Activated CD8-positive, alpha-beta memory T cell treated with anti-CD3 and anti-CD28 coated beads for 1 hour (primary cell): ENCODE measurements at regions not wholly inside any gene's neighbourhood (a gene's known extent, or its start where the extent isn't known, plus 50 kb on each side); places are given as distances from the start of the nearest gene placed in this dataset.

Source experiments
- DNase-seq, 2 donors: peaks; one replicate each; pipeline ENCODE4 v3.0.0-alpha.2; 2020; ENCODE audit warnings: low read depth in 1 of 2; ENCODE audit errors: extremely low read depth in 1 of 2

DNA sequence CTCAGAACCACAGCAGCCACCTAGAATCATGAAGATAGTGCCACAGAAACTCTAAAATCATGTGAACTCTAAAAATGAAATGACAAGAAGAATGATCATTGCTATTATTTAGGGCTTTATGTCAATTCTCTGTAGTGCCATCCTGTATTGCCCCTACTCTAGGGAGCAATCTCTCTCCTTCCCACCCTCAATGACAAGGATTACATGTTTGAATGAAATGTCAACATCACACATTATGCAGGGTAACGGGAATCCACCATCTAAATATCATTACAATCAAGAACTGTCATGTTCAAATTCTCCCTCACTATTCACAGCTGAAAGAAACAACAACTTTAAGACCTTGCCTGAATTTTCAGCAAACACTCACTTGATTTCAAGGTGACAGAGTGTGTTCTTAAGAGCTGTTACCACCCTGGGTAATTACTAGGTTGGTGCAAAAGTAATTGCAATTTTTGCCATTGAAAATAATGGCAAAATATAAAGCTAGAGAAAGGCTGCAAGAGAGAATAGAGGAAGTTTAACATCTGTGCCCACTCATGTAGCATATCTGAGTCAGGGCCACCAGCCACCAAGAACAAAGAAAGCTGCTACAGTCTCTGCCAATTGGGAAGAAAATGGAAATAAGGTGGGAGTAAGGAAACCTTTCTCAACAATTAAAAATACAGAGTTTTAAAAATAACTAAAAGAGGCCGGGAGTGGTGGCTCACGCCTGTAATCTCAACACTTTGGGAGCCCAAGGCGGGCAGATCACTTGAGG lies 112.8 kb upstream of the PSMD7 start:
- no peak for DNase-seq

GRCh38 chr16:74169687-74170376 lies 126.8 kb upstream of the PSMD7 start:
- DNase-seq = no peak

GRCh38 chr16:74169066-74169465 lies 127.5 kb upstream of the PSMD7 start:
- DNase-seq = no peak

DNA sequence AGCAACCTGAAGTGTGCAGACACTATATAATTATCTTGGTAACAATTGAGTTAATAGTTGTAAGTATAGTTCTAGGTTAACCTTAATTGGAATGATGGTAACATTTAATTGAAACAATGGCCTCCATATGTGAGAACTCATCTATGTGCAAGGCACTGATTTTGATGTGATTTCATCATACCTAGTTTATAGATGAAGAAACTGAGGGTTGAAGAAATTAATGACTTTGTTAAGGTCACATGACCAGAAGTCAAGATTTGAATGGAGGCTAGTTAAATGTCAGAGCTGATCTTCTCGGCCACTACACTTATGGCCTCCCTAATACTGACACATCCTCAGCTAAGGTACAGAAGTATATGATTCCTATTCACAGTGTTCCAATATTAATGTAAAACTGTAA lies 128.2 kb upstream of the PSMD7 start:
- DNase-seq = no peak

- no peak for DNase-seq
Observed at GRCh38 chr16:74166456-74166855, 130.2 kb upstream of the PSMD7 start.

GRCh38 chr16:74165566-74166080 lies 131.0 kb upstream of the PSMD7 start:
- DNase-seq = no peak

DNA sequence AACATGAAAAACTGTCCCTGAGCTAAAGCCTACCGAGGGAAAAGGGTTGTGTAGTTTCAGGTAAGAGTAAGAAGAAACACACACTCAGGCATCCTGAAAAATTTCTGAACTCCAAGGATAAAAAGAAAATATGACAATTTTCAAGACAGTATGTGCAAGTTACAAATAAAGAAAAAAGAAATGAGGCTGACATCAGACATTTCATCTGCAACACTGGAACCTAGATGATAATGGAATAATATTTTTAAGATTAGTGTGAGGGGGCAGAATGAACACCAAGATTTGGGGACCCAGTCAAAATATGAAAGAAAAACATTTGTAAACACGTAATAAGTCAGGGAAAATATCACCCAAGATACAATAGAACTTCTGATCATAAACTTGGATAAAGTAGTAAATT lies 135.9 kb upstream of the PSMD7 start:
- DNase-seq = no peak

DNA sequence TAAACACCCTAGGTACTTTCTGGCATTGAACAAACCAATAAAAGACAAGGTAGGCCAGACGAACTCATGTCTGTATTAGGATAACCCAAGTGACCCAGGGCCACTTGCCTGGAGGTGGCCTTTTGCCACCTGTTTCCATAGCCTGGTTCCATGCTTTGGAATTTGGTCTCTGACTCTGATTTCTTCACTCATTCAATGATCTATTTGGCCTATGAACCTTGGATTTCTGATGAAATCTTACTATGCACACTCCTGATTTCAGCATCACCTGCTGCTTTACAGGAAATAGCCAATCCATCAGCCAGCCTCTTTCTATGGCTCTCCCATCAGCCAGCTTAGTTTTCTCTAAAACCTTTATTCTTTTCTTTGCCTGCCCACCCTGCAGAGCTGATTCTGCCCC lies 142.8 kb upstream of the PSMD7 start:
- DNase-seq = no peak

DNA sequence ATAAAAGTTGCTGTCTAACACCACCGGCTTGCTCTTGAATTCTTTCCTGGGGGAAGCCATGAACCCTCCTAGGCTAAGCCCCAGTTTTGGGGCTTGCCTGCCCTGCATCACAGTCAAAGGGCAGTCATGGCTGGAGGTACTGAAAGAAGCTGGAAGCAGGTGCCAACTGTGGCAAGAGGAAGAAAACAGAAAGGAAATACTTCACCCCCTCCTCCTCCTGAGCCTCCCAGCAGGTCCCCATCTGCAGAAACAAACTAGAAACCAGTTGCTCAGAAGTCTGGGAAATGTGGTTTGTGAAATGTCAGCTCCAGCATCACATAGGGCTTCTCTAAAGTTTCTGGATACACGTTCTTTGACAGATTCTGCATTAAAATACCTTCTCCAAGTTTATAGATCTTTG lies 150.0 kb upstream of the PSMD7 start:
- DNase-seq = no peak

DNA sequence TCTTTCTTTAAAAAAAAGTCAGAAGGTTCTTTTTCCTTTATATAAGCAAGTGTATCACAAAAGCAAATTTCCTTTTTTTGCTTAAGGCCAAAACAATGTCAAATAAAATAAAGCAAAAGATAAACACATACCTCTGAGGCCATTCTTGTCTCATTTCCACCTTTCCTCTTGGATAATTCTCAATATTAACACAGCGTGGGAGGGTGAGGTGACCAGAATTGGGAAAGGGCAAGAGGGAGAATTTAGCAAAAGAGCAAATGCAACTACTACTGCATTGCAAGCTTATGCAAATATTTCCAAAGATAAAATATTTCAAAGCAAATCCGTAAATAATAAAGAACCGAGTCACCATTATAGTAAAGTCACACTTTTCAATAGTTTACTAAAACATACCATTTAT lies 153.4 kb upstream of the PSMD7 start:
- DNase-seq = no peak

- DNase-seq = no peak
Observed at GRCh38 chr16:74141015-74141414, 155.6 kb upstream of the PSMD7 start.

GRCh38 chr16:74140557-74140956 lies 156.1 kb upstream of the PSMD7 start:
- no peak for DNase-seq

DNA sequence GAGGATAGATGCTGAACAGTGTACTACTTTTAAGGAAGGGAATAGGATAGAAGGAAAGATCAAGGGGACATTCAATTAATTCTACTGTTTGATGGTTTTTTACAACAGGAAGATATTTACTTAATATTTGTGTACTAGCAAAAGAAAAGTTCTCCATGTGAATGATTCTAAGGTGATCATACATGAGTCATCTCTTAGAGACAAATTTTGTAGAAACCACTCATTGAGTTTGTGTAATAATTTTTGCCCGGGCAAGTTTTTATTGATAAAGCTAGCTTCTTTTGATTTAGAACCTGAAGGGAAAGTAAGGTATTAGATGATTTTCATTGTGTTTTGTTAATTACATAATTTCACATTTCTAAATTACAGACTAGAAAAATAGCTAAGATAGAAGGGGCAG lies 172.8 kb upstream of the PSMD7 start:
- DNase-seq = no peak

DNA sequence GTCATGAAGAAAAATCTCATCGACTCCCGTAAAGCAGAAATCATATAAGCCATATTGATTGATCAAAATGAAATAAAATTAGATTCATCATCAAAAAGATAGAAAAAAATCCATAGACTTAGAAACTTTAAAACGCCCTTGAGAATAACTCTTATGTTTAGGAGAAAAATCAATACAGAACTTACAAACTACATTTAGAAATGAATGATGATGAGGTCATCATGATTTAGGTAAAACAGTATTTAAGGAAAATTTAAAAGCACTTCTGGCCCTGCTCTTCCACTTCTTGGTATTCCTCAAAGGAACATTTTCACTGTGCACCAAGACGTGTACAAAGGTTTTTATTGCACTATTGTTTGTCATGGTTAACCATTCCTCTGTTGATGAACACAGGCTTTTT lies 173.4 kb upstream of the PSMD7 start:
- no peak for DNase-seq

DNA sequence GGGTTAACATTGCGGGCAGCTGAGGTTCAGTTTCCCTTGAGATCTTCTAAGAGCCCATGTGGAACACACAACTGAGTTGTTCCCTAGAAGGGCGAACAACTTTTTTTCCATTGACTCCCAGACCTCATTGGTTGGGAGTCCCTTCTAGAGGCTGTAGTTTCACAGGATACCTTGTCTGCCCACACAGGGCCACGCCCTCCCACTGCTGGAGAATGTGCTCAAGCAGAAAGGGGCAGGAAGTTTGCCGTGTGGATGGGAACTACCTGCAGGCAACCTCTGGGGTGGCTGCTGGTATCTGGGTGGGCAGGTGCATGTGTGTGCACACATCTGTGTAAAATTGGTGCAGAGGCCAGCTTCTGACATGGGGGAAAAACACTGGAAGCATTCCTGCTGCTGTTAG lies 178.8 kb upstream of the PSMD7 start:
- DNase-seq = no peak

DNA sequence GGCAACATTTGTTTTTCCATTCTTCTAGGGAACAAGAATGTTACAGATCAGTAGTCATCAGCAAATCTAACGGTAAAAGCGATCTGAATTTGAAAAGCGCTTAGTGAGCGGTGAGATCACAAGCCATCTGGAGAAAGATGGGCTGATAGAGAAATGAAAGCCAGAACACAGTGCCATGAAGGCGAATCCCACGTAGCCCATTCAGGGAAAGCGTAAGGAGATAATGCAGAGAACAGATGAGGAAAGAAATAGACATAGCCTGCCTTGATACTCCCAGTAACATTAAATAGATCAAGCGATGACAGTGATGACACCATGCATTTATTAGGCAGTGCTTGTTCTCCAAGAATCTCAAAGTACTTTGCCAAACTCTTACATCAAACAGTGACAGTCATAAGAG lies 183.1 kb upstream of the PSMD7 start:
- DNase-seq = no peak

GRCh38 chr16:74111456-74111982 lies 185.1 kb upstream of the PSMD7 start:
- no peak for DNase-seq

GRCh38 chr16:74107795-74108610 lies 188.6 kb upstream of the PSMD7 start:
- no peak for DNase-seq

DNA sequence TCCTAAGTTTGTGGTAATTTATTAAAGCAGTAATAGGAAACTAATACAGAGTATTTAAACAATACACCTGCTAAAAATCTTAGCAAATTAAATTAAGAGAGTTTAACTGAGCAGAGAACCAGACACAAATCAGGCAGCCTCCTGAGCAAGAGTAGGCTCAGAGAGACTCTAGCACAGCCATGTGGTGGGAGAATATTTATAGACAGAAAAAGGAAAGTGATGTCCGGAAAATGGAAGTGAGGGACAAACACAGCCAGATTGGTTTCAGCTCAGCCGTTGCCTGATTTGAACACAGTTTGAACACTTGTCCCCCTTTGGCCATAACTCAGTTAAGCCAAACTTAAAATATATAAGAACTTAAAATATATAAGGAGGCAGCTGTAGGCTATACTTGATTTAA lies 192.6 kb upstream of the PSMD7 start:
- DNase-seq = no peak

- DNase-seq = no peak
Observed at GRCh38 chr16:74101379-74102137, 195.1 kb upstream of the PSMD7 start.
